Activated CD4-positive, alpha-beta T cell treated with anti-CD3 and anti-CD28 coated beads for 36 hours (primary cell): ENCODE measurements at regions not wholly inside any gene's neighbourhood (a gene's known extent, or its start where the extent isn't known, plus 50 kb on each side); places are given as distances from the start of the nearest gene placed in this dataset.

Source experiments
- ATAC-seq: fragments of 200-7000 bp; cut with Tn5 transposase; one replicate; pipeline ENCODE4 v1.10.0; 2021; ENCODE audit warnings: mild to moderate bottlenecking, moderate library complexity
- CTCF ChIA-PET: fragments of 350-600 bp; sonication (Branson Sonifier 250); formaldehyde crosslinking; loops from one replicate; lab custom pipeline; 2021; ENCODE audit warnings: antibody characterized with exemption; lab: Charles Lee
- POLR2A ChIA-PET: fragments of 350-600 bp; sonication (Branson Sonifier 250); formaldehyde crosslinking; loops from one replicate; lab custom pipeline; 2021; ENCODE audit warnings: antibody characterized with exemption, inconsistent platforms; lab: Charles Lee
- DNase-seq: peaks from one replicate; pipeline ENCODE4 v3.0.0-alpha.2; 2020
- H3K27ac Mint-ChIP-seq: one replicate; pipeline ENCODE4 v1.8.0; 2021; ENCODE audit warnings: mixed read lengths
- H3K27me3 Mint-ChIP-seq: one replicate; pipeline ENCODE4 v1.8.0; 2021; ENCODE audit warnings: mixed read lengths
- H3K36me3 Mint-ChIP-seq: one replicate; pipeline ENCODE4 v1.8.0; 2021; ENCODE audit warnings: low read depth, mixed read lengths
- H3K4me1 Mint-ChIP-seq: one replicate; pipeline ENCODE4 v1.8.0; 2021; ENCODE audit warnings: mixed read lengths
- H3K4me3 Mint-ChIP-seq: one replicate; pipeline ENCODE4 v1.8.0; 2021; ENCODE audit warnings: mild to moderate bottlenecking, moderate library complexity, mixed read lengths
- H3K9me3 Mint-ChIP-seq: one replicate; pipeline ENCODE4 v1.8.0; 2021; ENCODE audit warnings: low read depth, mixed read lengths
- intact Hi-C, 2 experiments: fragments of 100-400 bp; cut with DNase I in 1 of 2; cut with micrococcal nuclease in 1 of 2; formaldehyde crosslinking; loops; one replicate each; pipeline versions ENCODE4 v1.14.2 to v1.15.1; 2022 to 2024; cut with DNase I, micrococcal nuclease

DNA sequence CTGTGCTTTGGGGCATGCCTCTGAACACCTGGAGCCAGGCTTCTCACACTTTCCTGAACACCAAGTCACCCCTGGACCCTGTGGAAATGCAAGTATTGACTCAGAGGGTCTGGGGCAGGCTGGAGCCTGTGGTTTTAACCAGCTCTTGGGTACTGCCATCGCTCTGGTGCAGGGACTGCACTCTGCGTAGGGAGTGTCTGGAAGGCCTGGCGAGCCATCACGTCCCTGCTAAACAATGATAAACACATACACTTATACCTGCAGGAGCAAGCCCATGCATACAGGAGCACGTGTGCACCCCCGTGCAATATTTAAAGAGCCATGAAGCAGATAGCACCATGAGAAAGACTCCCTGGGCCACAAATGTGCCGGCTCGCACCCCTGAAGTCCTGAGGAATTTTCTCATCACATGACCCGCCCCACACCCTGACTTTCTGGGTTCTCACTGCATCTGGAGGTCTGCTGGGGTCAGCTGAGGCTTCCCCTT is 267.7 kb downstream of the GADD45G start:
- no peak for DNase-seq
- H3K27ac Mint-ChIP-seq = no peak overlapping the region
- no peaks in the 10 kb centered on the region for H3K4me1 Mint-ChIP-seq
- ChIA-PET POLR2A (no interaction called here), CTCF (no interaction called here)
- no peaks in the 10 kb centered on the region for H3K27me3 Mint-ChIP-seq
- ATAC-seq = no peak
- no peaks in the 10 kb centered on the region for H3K36me3 Mint-ChIP-seq
- no peak overlapping the region for H3K4me3 Mint-ChIP-seq
- intact Hi-C loops = no loop called here
- H3K9me3 Mint-ChIP-seq = no peaks in the 10 kb centered on the region

- Mint-ChIP-seq H3K4me1 (no peaks in the 10 kb centered on the region), H3K36me3 (no peaks in the 10 kb centered on the region), H3K4me3 (no peak overlapping the region), H3K9me3 (no peaks in the 10 kb centered on the region), H3K27ac (no peak overlapping the region), H3K27me3 (no peaks in the 10 kb centered on the region)
- ChIA-PET CTCF (no interaction called here), POLR2A (no interaction called here)
- intact Hi-C loops = no loop called here
- DNase-seq = no peak
- ATAC-seq = no peak
These were observed 268.3 kb downstream of the GADD45G start for GRCh38 chr9:89872913-89873707.

DNA sequence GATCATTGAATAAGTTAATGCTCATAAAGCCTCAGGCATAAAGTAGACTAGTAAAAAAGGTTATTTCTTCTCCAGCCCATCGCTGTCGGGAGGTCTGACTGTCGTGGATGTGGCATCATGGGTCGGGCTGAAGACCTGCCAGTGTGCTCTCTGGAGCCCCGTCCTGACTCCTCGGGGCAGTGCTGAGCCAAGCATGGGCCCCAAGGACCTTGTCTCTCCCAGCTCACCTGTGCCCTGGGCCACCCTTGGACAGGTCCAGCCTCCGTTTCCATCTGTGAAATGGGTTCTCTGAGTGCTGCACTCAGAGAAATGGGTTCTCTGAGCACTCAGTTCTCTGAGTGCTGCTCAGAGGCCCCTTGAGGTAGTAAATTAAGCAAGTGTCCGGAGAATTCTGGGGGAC is 269.0 kb downstream of the GADD45G start:
- Mint-ChIP-seq H3K4me1 (no peaks in the 10 kb centered on the region), H3K36me3 (no peaks in the 10 kb centered on the region), H3K27me3 (no peaks in the 10 kb centered on the region), H3K9me3 (no peaks in the 10 kb centered on the region), H3K27ac (no peak overlapping the region), H3K4me3 (no peak overlapping the region)
- DNase-seq = no peak
- ChIA-PET POLR2A (no interaction called here), CTCF (no interaction called here)
- ATAC-seq = no peak
- intact Hi-C loops = no loop called here

DNA sequence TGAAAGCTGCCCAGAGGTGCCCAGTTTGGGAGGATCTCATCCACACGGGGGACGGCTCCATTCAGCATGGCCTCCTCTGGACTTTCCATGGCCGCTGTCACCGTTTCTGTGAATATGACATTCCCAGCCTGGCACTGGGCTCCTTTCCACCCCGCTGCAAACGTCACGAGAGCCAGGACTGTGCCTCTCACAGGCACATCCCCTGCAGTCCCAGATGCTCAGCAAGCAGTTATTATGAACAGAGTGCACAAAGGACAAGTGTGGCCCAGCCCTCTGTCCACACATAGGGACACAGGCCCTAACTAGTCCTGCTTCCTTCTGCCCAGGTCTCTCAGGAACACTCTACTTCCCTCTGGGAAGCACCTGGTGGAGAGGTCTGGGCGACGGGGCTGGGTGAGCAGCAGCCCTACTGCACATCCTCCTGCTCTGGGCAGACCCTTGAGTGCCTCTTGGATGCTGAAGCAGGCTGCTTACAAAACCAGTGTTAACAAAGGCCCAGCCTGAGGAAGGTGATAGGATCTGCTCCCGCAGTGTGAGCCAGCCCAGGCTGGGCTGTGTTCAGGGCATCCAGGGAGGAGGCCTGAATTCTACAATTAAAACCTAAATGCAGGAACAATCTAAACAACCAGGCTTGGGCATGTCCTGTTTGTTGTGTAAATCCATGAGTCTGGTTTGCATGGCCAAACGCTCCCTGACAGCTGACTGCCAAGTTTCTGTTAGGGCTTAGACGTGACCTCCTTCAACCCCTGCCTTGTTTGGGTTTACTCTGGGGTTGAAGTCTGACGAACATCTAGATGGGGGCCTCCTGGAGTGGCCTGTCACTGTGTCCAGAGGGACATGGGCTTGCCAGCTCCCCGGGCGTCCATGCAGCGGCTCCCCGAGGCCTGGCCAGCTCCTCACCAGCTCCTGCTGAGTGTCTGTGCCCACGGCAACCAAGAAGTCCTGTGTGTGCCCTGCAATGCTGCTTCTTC is 269.8 kb downstream of the GADD45G start:
- Mint-ChIP-seq H3K27ac (no peak overlapping the region), H3K9me3 (no peaks in the 10 kb centered on the region), H3K4me3 (no peak overlapping the region), H3K27me3 (no peaks in the 10 kb centered on the region), H3K36me3 (no peaks in the 10 kb centered on the region), H3K4me1 (no peaks in the 10 kb centered on the region)
- DNase-seq = no peak
- intact Hi-C loops = no loop called here
- CTCF ChIA-PET = no interaction called here
- ATAC-seq = no peak
- POLR2A ChIA-PET = interaction anchor here (0.8 kb wide), 1 partner anchor 979 kb away, joined by 3 read pairs; no protein-coding TSS in a partner anchor

- POLR2A ChIA-PET = no interaction called here
- intact Hi-C loops = no loop called here
- H3K9me3 Mint-ChIP-seq = no peaks in the 10 kb centered on the region
- H3K27ac Mint-ChIP-seq = no peak overlapping the region
- H3K27me3 Mint-ChIP-seq = no peaks in the 10 kb centered on the region
- CTCF ChIA-PET = interaction anchor here (0.5 kb wide), 1 partner anchor 107 kb away, joined by 3 read pairs; no protein-coding TSS in a partner anchor
- H3K36me3 Mint-ChIP-seq = no peaks in the 10 kb centered on the region
- H3K4me1 Mint-ChIP-seq = no peaks in the 10 kb centered on the region
- ATAC-seq = no peak
- no peak overlapping the region for H3K4me3 Mint-ChIP-seq
- no peak for DNase-seq
These were observed 272.5 kb downstream of the GADD45G start for GRCh38 chr9:89877051-89878002.

DNA sequence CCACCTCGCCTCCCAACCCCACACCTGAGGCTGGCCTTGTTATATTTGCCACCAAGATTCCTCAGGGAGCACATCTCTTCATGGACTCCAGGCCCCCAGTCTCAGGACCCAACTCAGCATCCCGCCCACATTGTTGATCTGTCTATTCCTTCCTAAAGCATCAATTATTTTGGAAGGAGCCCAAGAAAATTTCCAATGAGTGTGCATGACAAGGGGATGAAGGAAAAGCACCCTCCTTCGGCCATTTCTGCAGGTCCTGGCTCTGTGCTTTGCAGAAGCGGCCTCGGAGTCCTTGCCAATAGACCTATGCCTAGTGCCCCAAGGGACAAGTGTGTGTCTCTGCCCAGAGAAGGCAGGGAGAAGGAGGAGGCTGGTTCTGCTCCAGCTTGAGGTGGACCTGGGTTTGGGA is 273.2 kb downstream of the GADD45G start:
- H3K9me3 Mint-ChIP-seq = no peaks in the 10 kb centered on the region
- H3K36me3 Mint-ChIP-seq = no peaks in the 10 kb centered on the region
- no peaks in the 10 kb centered on the region for H3K27me3 Mint-ChIP-seq
- no peak overlapping the region for H3K4me3 Mint-ChIP-seq
- DNase-seq (no peak), ATAC-seq (no peak)
- intact Hi-C loops = no loop called here
- CTCF ChIA-PET = no interaction called here
- no peak overlapping the region for H3K27ac Mint-ChIP-seq
- no peaks in the 10 kb centered on the region for H3K4me1 Mint-ChIP-seq
- POLR2A ChIA-PET = no interaction called here

- ChIA-PET POLR2A (no interaction called here), CTCF (interaction anchor here (1.4 kb wide), 1 partner anchor 281 kb away, joined by 4 read pairs; no protein-coding TSS in a partner anchor)
- H3K9me3 Mint-ChIP-seq = no peaks in the 10 kb centered on the region
- no peaks in the 10 kb centered on the region for H3K36me3 Mint-ChIP-seq
- H3K27ac Mint-ChIP-seq = no peak overlapping the region
- intact Hi-C loops = no loop called here
- no peak for DNase-seq
- ATAC-seq = no peak
- H3K4me1 Mint-ChIP-seq = no peaks in the 10 kb centered on the region
- no peaks in the 10 kb centered on the region for H3K27me3 Mint-ChIP-seq
- no peak overlapping the region for H3K4me3 Mint-ChIP-seq
These were observed 273.9 kb downstream of the GADD45G start for GRCh38 chr9:89878687-89879086.

GRCh38 chr9:89879276-89879675 is 274.5 kb downstream of the GADD45G start:
- Mint-ChIP-seq H3K36me3 (no peaks in the 10 kb centered on the region), H3K9me3 (no peaks in the 10 kb centered on the region), H3K4me1 (no peaks in the 10 kb centered on the region), H3K4me3 (no peak overlapping the region), H3K27ac (no peak overlapping the region), H3K27me3 (no peaks in the 10 kb centered on the region)
- ChIA-PET POLR2A (interaction anchor here (0.6 kb wide), 1 partner anchor 13 kb away, joined by 3 read pairs; no protein-coding TSS in a partner anchor), CTCF (interaction anchor here (0.6 to 1.4 kb wide), 2 partner anchors 276 to 281 kb away, joined by 3 to 4 read pairs; no protein-coding TSS in a partner anchor)
- intact Hi-C loops = no loop called here
- ATAC-seq = no peak
- DNase-seq = no peak

GRCh38 chr9:89879701-89880100 is 274.9 kb downstream of the GADD45G start:
- Mint-ChIP-seq H3K27me3 (no peaks in the 10 kb centered on the region), H3K4me1 (no peaks in the 10 kb centered on the region), H3K9me3 (no peaks in the 10 kb centered on the region), H3K27ac (no peak overlapping the region), H3K36me3 (no peaks in the 10 kb centered on the region), H3K4me3 (no peak overlapping the region)
- POLR2A ChIA-PET = interaction anchor here (0.6 kb wide), 1 partner anchor 13 kb away, joined by 3 read pairs; no protein-coding TSS in a partner anchor
- ATAC-seq (no peak), DNase-seq (no peak)
- intact Hi-C loops = no loop called here
- CTCF ChIA-PET = interaction anchor here (0.6 to 1.4 kb wide), 2 partner anchors 277 to 282 kb away, joined by 3 to 4 read pairs; no protein-coding TSS in a partner anchor

DNA sequence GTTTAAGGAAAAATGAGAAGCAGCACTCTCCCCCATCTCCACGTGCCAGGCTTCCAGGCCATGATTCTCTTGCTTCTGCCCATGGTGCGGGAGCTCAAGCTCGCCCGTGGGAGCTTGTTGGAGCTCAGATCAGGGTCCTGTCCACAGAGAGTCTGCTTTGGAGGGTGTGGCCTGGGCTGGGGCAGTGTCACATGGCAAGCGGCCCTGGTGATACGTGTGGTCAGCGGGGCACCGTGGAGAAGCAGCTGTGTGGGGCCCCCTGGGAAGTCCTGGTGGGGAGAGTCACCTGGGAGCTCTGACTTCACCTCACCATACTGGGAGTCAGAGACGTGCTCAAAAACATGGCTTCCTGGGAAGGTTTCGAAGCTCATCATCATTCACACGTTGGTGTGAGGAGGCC is 275.3 kb downstream of the GADD45G start:
- no peaks in the 10 kb centered on the region for H3K4me1 Mint-ChIP-seq
- no peak for DNase-seq
- ATAC-seq = no peak
- POLR2A ChIA-PET = no interaction called here
- no peak overlapping the region for H3K4me3 Mint-ChIP-seq
- no peaks in the 10 kb centered on the region for H3K9me3 Mint-ChIP-seq
- no peaks in the 10 kb centered on the region for H3K27me3 Mint-ChIP-seq
- H3K36me3 Mint-ChIP-seq = no peaks in the 10 kb centered on the region
- CTCF ChIA-PET = interaction anchor here (0.7 kb wide), 1 partner anchor 124 kb away, joined by 4 read pairs; no protein-coding TSS in a partner anchor
- no peak overlapping the region for H3K27ac Mint-ChIP-seq
- intact Hi-C loops = no loop called here
